ENCODE measurements at regions not wholly inside any gene's neighbourhood (a gene's known extent, or its start where the extent isn't known, plus 50 kb on each side); places are given as distances from the start of the nearest gene placed in this dataset.

- ChIA-PET POLR2A (no interaction called here), CTCF (ENCODE audit: low intra/inter-chr PET ratio, low total read pairs) (no interaction called here)
- no peaks in the 10 kb centered on the region for H3K4me1 ChIP-seq (ENCODE audit: insufficient read depth, low read length)
- DNase-seq (ENCODE audit: low spot score), result no peak
- WGBS (ENCODE audit: low lambda C conversion rate), result 31% methylated on average over 5 of the region's 5 CpGs
- no peak for ATAC-seq
- no peak overlapping the region for H2AFZ ChIP-seq (ENCODE audit: low read length)
- H3K4me2 ChIP-seq (ENCODE audit: low read depth, low read length), result no peak overlapping the region
- intact Hi-C loops (cut with micrococcal nuclease; ENCODE audit: unreplicated experiment), result no loop called here
- H3K79me2 ChIP-seq (ENCODE audit: insufficient read depth, low read length), result no peaks in the 10 kb centered on the region
- no peak overlapping the region for H3K27ac ChIP-seq (ENCODE audit: extremely low read length, insufficient read depth, low read length)
- H3K36me3 ChIP-seq (replicated peaks in 1 of 2; ENCODE audit: control insufficient read depth in 1 of 2, insufficient read depth in 2 of 2, low read length in 2 of 2), result no peaks in the 10 kb centered on the region
- no peak overlapping the region for H3K4me3 ChIP-seq (replicated peaks in 1 of 3; ENCODE audit: insufficient read depth in 1 of 3, low read depth in 2 of 3, low read length in 3 of 3)
- H3K9me3 ChIP-seq (ENCODE audit: low read length), result no peaks in the 10 kb centered on the region
- H3K27me3 ChIP-seq (ENCODE audit: control insufficient read depth in 1 of 2, insufficient read depth in 2 of 2, low read length in 2 of 2), result 0 out of 5 replicates have a peak, but pooled peaks cover 0 to 3% of the 10 kb centered on the region in 2 experiments
- TF ChIP-seq CHD2 (IDR thresholded peaks at IDR 0.05; ENCODE audit: low read depth, low read length), result no peak
- TF ChIP-seq TOPORS (CRISPR knock-in tag; IDR thresholded peaks at IDR 0.05), result no peak
- TF ChIP-seq AKNA (CRISPR knock-in tag; IDR thresholded peaks at IDR 0.05; ENCODE audit: borderline replicate concordance), result no peak
- no peak for TF ChIP-seq TRIM22 (IDR thresholded peaks at IDR 0.05)
- no peak for TF ChIP-seq PLRG1 (conservative IDR thresholded peaks at IDR 0.05)
- no peak for TF ChIP-seq ZKSCAN1 (IDR thresholded peaks at IDR 0.05; ENCODE audit: low read length)
- no peak for TF ChIP-seq ZNF256 (CRISPR knock-in tag; conservative IDR thresholded peaks at IDR 0.05)
- no peak for TF ChIP-seq ZNF484 (CRISPR knock-in tag; IDR thresholded peaks at IDR 0.05; ENCODE audit: borderline replicate concordance, low read depth)
- no peak for TF ChIP-seq MEIS1 (CRISPR knock-in tag; IDR thresholded peaks at IDR 0.05; ENCODE audit: borderline replicate concordance)
- no peak for TF ChIP-seq CSRNP2 (CRISPR knock-in tag; conservative IDR thresholded peaks at IDR 0.05; ENCODE audit: low read depth)
- no peak for TF ChIP-seq ARID5B (CRISPR knock-in tag; IDR thresholded peaks at IDR 0.05)
- TF ChIP-seq ZNF674 (CRISPR knock-in tag; IDR thresholded peaks at IDR 0.05; ENCODE audit: low read depth), result no peak
- no TSS peak for BruUV-seq (replicated peaks)
- no peaks in the 10 kb centered on the region for H4K20me1 ChIP-seq (ENCODE audit: insufficient read depth, low read length)
- FAIRE-seq, result no peak
- H3K9ac ChIP-seq (ENCODE audit: insufficient read depth, low read depth, low read length), result no peak overlapping the region
- in situ Hi-C loops (cut with HindIII; ENCODE audit: extremely low pct_ligation_motif_present, low pct_unique_long_range_greater_than_20kb), result no loop called here
Observed at GRCh38 chr4:182169572-182169971, 73.6 kb upstream of the TENM3 start.

Data from HepG2 (cell line).